ENCODE measurements at regions not wholly inside any gene's neighbourhood (a gene's known extent, or its start where the extent isn't known, plus 50 kb on each side); places are given as distances from the start of the nearest gene placed in this dataset.

DNA sequence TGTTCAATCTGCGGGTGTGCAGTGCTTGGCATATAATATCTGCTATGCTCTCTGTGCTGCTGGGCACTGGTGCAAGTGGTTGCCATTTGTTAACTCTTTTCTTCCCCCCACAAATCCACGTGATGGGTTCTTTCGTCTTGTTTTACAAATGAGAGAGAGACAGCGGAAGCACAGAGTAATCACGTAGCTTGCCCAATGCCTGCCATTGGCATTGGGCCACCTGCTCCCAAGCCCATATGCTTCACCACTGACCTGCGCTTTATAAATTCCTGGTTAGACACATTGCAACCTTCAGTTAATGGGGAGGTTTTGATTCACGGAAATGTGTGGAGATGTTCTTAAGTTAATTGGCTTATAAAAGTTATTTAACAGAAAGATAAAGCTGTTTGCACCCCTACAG, 194.8 kb upstream of the ADAMTS16 start:
- TF ChIP-seq EZH2 (IDR thresholded peaks at IDR 0.05; ENCODE audit: borderline replicate concordance, low read depth, low read length, severe bottlenecking) (no peak), MAX (IDR thresholded peaks at IDR 0.05; ENCODE audit: insufficient read depth, insufficient read length) (no peak), FOS (IDR thresholded peaks at IDR 0.05; ENCODE audit: borderline replicate concordance, insufficient read depth, low read length) (no peak), POLR2AphosphoS5 (IDR thresholded peaks at IDR 0.05; ENCODE audit: insufficient read depth, low read depth, low read length) (no peak), MYC (IDR thresholded peaks at IDR 0.05; ENCODE audit: low read depth, low read length) (no peak), POLR2A (IDR thresholded peaks at IDR 0.05; ENCODE audit: low read depth, low read length) (no peak)
- TF ChIP-seq, protein P1, sequence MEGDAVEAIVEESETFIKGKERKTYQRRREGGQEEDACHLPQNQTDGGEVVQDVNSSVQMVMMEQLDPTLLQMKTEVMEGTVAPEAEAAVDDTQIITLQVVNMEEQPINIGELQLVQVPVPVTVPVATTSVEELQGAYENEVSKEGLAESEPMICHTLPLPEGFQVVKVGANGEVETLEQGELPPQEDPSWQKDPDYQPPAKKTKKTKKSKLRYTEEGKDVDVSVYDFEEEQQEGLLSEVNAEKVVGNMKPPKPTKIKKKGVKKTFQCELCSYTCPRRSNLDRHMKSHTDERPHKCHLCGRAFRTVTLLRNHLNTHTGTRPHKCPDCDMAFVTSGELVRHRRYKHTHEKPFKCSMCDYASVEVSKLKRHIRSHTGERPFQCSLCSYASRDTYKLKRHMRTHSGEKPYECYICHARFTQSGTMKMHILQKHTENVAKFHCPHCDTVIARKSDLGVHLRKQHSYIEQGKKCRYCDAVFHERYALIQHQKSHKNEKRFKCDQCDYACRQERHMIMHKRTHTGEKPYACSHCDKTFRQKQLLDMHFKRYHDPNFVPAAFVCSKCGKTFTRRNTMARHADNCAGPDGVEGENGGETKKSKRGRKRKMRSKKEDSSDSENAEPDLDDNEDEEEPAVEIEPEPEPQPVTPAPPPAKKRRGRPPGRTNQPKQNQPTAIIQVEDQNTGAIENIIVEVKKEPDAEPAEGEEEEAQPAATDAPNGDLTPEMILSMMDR (IDR thresholded peaks at IDR 0.05; ENCODE audit: extremely low read depth in 1 of 2, insufficient read depth in 1 of 2, low read depth in 1 of 2, low read length in 2 of 2), result no peak
